Mucosa of stomach (tissue), 1 donor: ENCODE measurements at regions not wholly inside any gene's neighbourhood (a gene's known extent, or its start where the extent isn't known, plus 50 kb on each side); places are given as distances from the start of the nearest gene placed in this dataset.

Source experiments
- H3K27me3 ChIP-seq: one replicate; pipeline ENCODE4 v1.7.0; 2013; ENCODE audit warnings: mild to moderate bottlenecking, low read length; ENCODE audit not compliant: control insufficient read depth, insufficient read depth
- H3K36me3 ChIP-seq: one replicate; pipeline ENCODE4 v1.7.0; 2013; ENCODE audit warnings: low read length; ENCODE audit not compliant: control insufficient read depth, insufficient read depth
- H3K4me1 ChIP-seq: one replicate; pipeline ENCODE4 v1.7.0; 2013; ENCODE audit warnings: mild to moderate bottlenecking, low read length; ENCODE audit not compliant: control insufficient read depth, insufficient read depth
- H3K4me3 ChIP-seq: one replicate; pipeline ENCODE4 v1.7.0; 2013; ENCODE audit warnings: low read length
- H3K9ac ChIP-seq: one replicate; pipeline ENCODE4 v1.7.0; 2013; ENCODE audit warnings: mild to moderate bottlenecking, low read length, moderate library complexity
- H3K9me3 ChIP-seq: one replicate; pipeline ENCODE4 v1.7.0; 2013; ENCODE audit warnings: mild to moderate bottlenecking, low read length, moderate library complexity; ENCODE audit not compliant: control insufficient read depth
- donor health status: Pancreatic carcinoma.

DNA sequence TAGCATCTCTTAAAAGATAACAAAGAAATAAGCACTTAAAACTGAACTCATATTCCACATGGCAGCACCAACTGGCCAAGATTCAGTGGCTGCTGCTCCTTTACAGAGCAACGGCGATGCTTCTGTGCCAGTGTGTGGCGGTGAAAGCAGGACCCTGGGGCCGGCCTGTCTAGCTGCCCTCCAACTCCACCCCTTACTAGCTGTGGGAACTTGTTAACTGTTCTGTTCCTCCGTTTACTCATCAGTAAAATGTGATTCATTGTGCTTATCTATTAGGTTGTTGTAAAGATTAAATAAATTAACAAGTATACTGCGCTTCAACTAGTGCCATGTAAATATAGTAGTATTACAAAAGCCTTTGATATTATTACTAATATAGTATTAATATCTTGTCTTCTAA lies 133.2 kb downstream of the GDAP2 start:
- Histone ChIP-seq H3K4me1 (no peaks in the 10 kb centered on the region), H3K4me3 (no peak overlapping the region), H3K36me3 (no peaks in the 10 kb centered on the region), H3K9me3 (no peaks in the 10 kb centered on the region), H3K9ac (no peak overlapping the region), H3K27me3 (no peaks in the 10 kb centered on the region)

DNA sequence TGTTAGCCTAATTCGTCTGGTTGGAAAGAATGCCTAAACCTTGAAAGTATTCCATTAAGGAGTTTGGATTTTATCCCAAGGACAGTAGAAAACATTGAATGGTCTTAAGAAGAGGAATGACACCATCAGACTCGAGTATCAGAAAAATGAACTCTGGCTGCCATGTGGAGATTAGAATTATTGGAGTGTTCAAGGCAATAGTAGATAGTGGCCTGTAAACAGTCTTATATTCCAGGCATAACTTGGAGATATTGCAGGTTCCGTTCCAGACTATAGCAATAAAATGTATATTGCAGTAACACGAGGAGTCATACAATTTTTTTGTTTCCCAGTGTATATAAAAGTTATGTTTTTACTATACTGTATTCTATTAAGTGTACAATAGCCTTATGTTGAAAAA lies 130.9 kb downstream of the GDAP2 start:
- Histone ChIP-seq H3K4me1 (no peaks in the 10 kb centered on the region), H3K36me3 (no peaks in the 10 kb centered on the region), H3K9me3 (no peaks in the 10 kb centered on the region), H3K9ac (no peak overlapping the region), H3K4me3 (no peak overlapping the region), H3K27me3 (no peaks in the 10 kb centered on the region)

DNA sequence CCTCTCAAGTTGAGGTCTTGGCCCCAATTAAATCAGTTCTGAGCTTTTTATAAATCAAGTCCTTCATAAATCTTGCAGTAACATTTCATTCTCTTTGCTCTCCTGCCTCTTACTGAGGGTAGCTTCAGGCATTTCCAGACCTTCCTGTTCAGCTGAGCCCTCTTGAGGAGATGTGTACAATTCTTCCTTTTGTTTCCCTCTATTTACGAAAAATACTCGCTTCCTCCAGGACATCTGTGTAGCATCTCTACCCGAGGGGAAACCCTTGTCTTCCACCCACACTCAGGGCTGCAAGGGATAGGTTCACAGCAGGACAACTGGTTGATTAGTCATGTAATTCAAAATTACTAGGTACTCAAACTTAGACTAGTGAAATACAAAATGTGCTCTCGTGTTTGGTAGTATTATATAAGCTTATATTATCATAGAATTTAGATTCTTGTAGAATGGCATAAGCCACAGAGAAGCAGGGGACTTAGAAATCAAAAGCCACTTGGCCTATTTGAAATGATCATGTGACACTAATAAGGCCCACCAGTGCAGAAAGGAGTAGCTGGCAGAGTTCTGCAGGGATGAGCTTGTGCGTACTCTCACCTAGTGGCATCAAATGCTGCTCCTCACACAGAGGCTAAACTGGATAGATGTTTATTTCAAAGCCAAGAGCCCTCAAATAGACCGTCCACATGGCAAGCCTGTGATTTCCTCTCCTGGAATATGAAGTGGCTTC lies 126.7 kb downstream of the GDAP2 start:
- H3K4me1 ChIP-seq = no peaks in the 10 kb centered on the region
- no peaks in the 10 kb centered on the region for H3K9me3 ChIP-seq
- no peak overlapping the region for H3K4me3 ChIP-seq
- H3K27me3 ChIP-seq = no peaks in the 10 kb centered on the region
- H3K9ac ChIP-seq = no peak overlapping the region
- H3K36me3 ChIP-seq = no peaks in the 10 kb centered on the region

DNA sequence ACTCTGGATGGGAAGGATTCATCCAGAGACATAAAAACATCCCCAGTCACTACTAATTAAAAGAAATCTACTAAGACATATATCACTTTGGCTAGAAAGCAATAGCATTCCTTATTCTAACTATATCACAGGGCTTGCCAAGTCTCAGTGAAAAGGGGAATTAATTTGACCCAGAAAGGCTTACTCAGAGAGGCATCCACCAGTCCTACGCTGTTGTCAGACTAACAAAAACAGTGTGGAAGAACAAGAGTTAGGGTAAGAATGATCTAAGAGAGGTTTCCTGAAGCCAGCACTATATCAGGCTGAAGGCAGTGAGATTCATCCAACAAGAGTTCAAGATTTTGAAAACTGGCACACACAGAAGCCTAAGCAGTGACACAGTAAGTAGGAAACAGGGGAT lies 126.1 kb downstream of the GDAP2 start:
- H3K4me3 ChIP-seq = no peak overlapping the region
- no peaks in the 10 kb centered on the region for H3K9me3 ChIP-seq
- H3K9ac ChIP-seq = no peak overlapping the region
- no peaks in the 10 kb centered on the region for H3K27me3 ChIP-seq
- H3K36me3 ChIP-seq = no peaks in the 10 kb centered on the region
- no peaks in the 10 kb centered on the region for H3K4me1 ChIP-seq

DNA sequence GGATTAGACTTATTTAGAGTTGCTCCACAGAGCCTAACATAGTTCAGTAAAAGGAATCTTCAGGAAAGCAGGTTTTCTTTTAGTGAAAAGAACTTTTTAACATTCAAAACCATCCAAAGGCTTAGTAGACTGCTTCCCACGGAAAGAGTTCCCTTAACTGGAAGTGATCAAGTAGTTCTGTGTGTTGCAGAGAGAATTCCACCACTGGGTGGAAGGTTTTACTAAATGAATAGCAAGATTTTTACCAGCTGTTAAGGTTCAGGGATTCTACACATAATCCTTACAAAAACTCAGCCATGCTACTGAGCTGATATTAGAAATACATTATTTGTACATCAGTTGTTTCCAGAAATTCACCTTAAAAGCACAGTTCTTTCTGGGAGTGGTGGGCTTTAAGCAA lies 119.7 kb downstream of the GDAP2 start:
- Histone ChIP-seq H3K36me3 (no peaks in the 10 kb centered on the region), H3K9me3 (no peaks in the 10 kb centered on the region), H3K4me1 (no peaks in the 10 kb centered on the region), H3K27me3 (no peaks in the 10 kb centered on the region), H3K9ac (no peak overlapping the region), H3K4me3 (no peak overlapping the region)

DNA sequence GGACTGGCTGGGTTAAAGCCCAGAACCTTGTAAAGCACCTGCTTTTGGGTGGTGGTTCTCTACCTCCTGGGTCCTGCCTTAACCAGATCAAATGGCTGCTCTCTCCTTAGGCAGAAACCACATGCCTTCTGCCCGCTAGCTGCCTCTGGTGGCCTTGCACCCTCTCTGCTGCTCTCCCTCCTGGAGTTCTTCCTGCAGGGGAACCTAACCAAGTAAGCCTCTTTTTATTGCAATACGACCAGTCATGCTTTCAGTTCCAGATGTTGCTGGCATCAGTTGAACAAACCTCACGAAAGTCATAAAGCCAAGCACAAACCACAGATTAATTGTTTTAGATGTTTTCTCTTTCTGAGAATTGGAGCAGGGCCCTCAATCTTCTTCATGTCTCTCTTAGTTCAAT lies 118.9 kb downstream of the GDAP2 start:
- H3K9ac ChIP-seq = no peak overlapping the region
- H3K9me3 ChIP-seq = no peaks in the 10 kb centered on the region
- no peak overlapping the region for H3K4me3 ChIP-seq
- H3K27me3 ChIP-seq = no peaks in the 10 kb centered on the region
- no peaks in the 10 kb centered on the region for H3K4me1 ChIP-seq
- no peaks in the 10 kb centered on the region for H3K36me3 ChIP-seq

DNA sequence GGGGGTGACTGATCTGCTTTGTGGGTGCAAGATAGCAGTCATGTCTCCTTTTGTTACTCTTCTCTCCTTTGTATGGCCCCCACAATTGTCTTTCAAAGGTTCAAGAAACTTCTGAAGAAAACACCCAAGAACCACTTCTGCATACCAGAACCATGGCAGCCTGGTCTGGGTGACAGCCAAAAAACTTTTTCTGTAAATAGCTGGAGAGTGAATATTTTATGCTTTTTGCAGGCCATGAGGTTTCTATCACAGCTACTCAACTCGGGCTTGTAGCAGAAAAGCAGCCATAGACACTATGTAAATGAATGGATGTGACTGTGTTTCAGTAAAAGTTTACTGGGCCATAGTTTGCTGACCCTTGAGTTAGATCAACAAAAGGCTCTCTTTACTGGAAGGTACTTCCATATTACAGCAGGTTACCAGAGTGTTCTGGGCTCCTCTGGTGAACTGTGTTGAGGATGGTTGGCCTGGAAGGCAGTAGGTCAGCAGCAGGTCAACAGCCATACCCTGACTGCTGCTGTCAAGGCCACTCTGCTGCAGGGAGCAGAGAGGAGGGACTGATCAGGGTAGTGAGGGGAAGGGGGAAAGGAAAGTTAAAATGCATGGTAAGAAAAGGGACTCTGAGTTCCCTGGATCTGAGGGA lies 116.4 kb downstream of the GDAP2 start:
- Histone ChIP-seq H3K27me3 (no peaks in the 10 kb centered on the region), H3K36me3 (no peaks in the 10 kb centered on the region), H3K9me3 (no peaks in the 10 kb centered on the region), H3K4me1 (no peaks in the 10 kb centered on the region), H3K9ac (no peak overlapping the region), H3K4me3 (no peak overlapping the region)
